HepG2 (cell line): ENCODE measurements at regions not wholly inside any gene's neighbourhood (a gene's known extent, or its start where the extent isn't known, plus 50 kb on each side); places are given as distances from the start of the nearest gene placed in this dataset.

Source experiments
- CEBPZ ChIP-seq: IDR thresholded peaks from 2 replicates; pipeline ENCODE4 v1.6.1; 2012; ENCODE audit warnings: low read length, improper control_type of control experiment
- CTCF ChIP-seq: sonication (generic); formaldehyde crosslinking; IDR thresholded peaks from 2 replicates; pipeline ENCODE4 v1.5.0; 2020; ENCODE audit warnings: mild to moderate bottlenecking, missing genetic modification reagents, moderate library complexity
- EP300 ChIP-seq, 3 experiments: sonication (generic) in 1 of 3; formaldehyde crosslinking in 1 of 3; IDR thresholded peaks; 2 replicates each; pipeline versions ENCODE4 v1.5.1 to v1.6.1; 2011 to 2020; ENCODE audit warnings: low read depth in 2 of 3, low read length in 2 of 3, borderline replicate concordance in 1 of 3, improper control_type of control experiment in 1 of 3, mild to moderate bottlenecking in 1 of 3, missing genetic modification reagents in 1 of 3, moderate library complexity in 1 of 3
- FOXC1 ChIP-seq: sonication (generic); formaldehyde crosslinking; IDR thresholded peaks from 2 replicates; pipeline ENCODE4 v1.8.0; 2022; ENCODE audit warnings: mild to moderate bottlenecking, missing genetic modification reagents, borderline replicate concordance
- GRHL1 ChIP-seq: sonication (generic); formaldehyde crosslinking; conservative IDR thresholded peaks from 2 replicates; pipeline ENCODE4 v1.8.0; 2022; ENCODE audit warnings: missing genetic modification reagents
- IRF1 ChIP-seq: sonication (generic); formaldehyde crosslinking; IDR thresholded peaks from 2 replicates; pipeline ENCODE4 v1.4.0; 2020; ENCODE audit warnings: low read depth, mild to moderate bottlenecking, missing genetic modification reagents
- SATB2 ChIP-seq: sonication (generic); formaldehyde crosslinking; IDR thresholded peaks from 2 replicates; pipeline ENCODE4 v1.5.0; 2020; ENCODE audit warnings: missing genetic modification reagents
- SP1 ChIP-seq, 2 experiments: fragments of 450-650 bp in 1 of 2; sonication (generic) in 1 of 2; formaldehyde crosslinking in 1 of 2; IDR thresholded peaks; 2 replicates each; pipeline versions ENCODE4 v1.4.0 to v1.6.1; 2016 to 2020; ENCODE audit warnings: missing genetic modification reagents in 1 of 2
- TAF15 ChIP-seq: fragments of 200-400 bp; formaldehyde crosslinking; IDR thresholded peaks from one replicate; pipeline ENCODE4 v1.6.1; 2018; ENCODE audit warnings: mild to moderate bottlenecking, low read depth, low read length; ENCODE audit not compliant: poor library complexity, severe bottlenecking
- ZBTB14 ChIP-seq: sonication (generic); formaldehyde crosslinking; IDR thresholded peaks from 2 replicates; pipeline ENCODE4 v1.4.0; 2020; ENCODE audit warnings: missing genetic modification reagents
- ZNF264 ChIP-seq: sonication (generic); formaldehyde crosslinking; IDR thresholded peaks from 2 replicates; pipeline ENCODE4 v1.4.0; 2020; ENCODE audit warnings: missing genetic modification reagents
- ZNF441 ChIP-seq: sonication (generic); formaldehyde crosslinking; IDR thresholded peaks from 2 replicates; pipeline ENCODE4 v1.7.0; 2021; ENCODE audit warnings: missing genetic modification reagents, borderline replicate concordance

- TF ChIP-seq SATB2 (CRISPR knock-in tag) (no peak), GRHL1 (no peak), SP1 (IDR thresholded peaks at IDR 0.05) (no peak), SP1 (CRISPR knock-in tag; IDR thresholded peaks at IDR 0.05) (no peak), TAF15 (no peak), CEBPZ (no peak), ZNF441 (no peak), CTCF (no peak), FOXC1 (CRISPR knock-in tag) (no peak), EP300 (IDR thresholded peaks at IDR 0.05; ENCODE audit: low read depth in 2 of 2, low read length in 2 of 2) (no peak), EP300 (CRISPR knock-in tag; IDR thresholded peaks at IDR 0.05; ENCODE audit: borderline replicate concordance) (no peak), ZBTB14 (CRISPR knock-in tag) (no peak), IRF1 (CRISPR knock-in tag) (no peak), ZNF264 (no peak)
Observed at GRCh38 chr3:127477396-127477795, 113.1 kb downstream of the TPRA1 start.
